Fibroblast of mammary gland (primary cell): ENCODE measurements at regions not wholly inside any gene's neighbourhood (a gene's known extent, or its start where the extent isn't known, plus 50 kb on each side); places are given as distances from the start of the nearest gene placed in this dataset.

Source experiments
- DNase-seq: peaks from one replicate; pipeline ENCODE4 v3.0.0-alpha.2; 2010; ENCODE audit warnings: low read depth
- H3K4me3 ChIP-seq: 2 replicates; pipeline ENCODE4 v1.5.1; 2011; ENCODE audit warnings: low read depth, mild to moderate bottlenecking, low read length, moderate library complexity; ENCODE audit not compliant: control insufficient read depth
- TF ChIP-seq, protein P1 (sequence below): conservative IDR thresholded peaks from 2 replicates; pipeline ENCODE4 v1.5.1; 2011; ENCODE audit warnings: low read depth, low read length, inconsistent platforms; ENCODE audit not compliant: control insufficient read depth, insufficient read depth

DNA sequence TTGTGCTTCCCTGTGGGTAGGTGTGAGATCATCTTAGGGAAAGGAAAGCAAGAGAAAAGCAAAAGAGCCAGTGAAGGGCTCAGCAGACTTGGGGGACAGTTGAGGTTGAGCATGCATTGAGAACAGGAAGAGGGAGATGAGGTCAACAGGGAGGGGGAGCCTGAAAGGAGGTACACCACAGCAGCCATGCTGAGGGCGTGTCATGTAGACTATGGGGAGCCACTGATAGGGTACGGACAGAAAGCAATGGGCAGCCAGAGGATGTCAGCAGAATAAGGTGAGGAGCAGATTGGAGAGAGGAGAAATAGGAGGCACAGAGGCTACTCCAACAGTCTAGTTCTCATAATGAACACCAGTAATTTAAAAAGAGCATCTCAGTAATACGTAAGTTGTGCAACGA is 351.1 kb upstream of the HTR1E start:
- DNase-seq: no peak
- H3K4me3 ChIP-seq: no peak overlapping the region
- TF ChIP-seq, protein P1, sequence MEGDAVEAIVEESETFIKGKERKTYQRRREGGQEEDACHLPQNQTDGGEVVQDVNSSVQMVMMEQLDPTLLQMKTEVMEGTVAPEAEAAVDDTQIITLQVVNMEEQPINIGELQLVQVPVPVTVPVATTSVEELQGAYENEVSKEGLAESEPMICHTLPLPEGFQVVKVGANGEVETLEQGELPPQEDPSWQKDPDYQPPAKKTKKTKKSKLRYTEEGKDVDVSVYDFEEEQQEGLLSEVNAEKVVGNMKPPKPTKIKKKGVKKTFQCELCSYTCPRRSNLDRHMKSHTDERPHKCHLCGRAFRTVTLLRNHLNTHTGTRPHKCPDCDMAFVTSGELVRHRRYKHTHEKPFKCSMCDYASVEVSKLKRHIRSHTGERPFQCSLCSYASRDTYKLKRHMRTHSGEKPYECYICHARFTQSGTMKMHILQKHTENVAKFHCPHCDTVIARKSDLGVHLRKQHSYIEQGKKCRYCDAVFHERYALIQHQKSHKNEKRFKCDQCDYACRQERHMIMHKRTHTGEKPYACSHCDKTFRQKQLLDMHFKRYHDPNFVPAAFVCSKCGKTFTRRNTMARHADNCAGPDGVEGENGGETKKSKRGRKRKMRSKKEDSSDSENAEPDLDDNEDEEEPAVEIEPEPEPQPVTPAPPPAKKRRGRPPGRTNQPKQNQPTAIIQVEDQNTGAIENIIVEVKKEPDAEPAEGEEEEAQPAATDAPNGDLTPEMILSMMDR: no peak

DNA sequence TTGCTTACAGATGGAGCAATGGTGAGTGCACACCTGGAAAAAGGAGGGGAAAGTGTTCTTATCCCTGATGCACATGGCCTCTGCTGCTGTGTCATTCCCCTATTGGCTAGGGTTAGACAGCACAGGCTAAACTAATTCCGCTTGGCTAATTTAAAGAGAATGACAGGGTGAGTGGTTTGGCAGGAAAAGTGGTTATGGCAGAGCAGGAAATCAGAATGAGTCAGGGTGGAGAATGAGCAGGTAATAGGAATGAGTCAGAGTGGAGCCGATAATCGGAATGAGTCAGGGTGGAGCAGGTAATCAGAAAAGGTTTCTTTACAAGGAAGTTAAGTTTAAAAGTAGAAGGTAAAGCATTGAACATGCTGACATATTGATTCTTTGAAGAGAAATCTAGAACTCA is 355.5 kb upstream of the HTR1E start:
- H3K4me3 ChIP-seq: no peak overlapping the region
- TF ChIP-seq, protein P1: no peak
- no peak for DNase-seq

DNA sequence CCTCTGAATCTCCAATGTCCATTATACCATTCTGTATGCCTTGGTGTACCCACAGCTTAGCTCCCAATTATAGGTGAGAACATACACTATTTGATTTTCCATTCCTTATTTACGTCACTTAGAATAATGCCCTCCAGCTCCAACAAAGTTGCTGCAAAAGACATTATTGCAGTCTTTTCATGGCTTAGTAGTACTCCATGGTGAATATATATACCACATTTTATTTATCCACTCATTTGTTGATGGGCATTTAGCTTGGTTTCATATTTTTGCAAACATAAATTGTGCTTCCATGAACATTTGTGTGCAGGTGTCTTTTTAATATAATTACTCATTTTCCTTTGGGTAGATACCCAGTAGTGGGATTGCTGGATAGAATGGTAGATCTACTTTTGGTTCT is 374.1 kb upstream of the HTR1E start:
- TF ChIP-seq, protein P1: no peak
- DNase-seq: no peak
- H3K4me3 ChIP-seq: no peak overlapping the region

DNA sequence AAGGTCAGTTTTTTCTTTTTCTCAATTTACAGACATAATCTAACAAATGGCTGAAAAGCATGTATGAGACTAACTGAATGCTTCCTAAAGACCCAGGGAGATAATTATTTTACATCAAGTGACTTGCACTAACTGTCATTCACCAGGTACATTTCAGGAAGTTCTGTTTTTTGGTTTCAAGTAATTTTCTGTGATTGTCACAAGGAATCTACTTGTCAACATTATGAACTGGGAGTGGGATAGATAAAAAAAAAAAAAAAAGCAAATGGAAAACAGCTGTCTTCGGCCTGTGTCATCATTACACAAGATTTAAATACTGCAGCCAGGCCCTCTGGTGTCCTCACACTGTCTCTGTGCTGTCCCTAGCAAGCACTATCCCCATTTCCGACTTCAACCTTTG is 379.0 kb upstream of the HTR1E start:
- TF ChIP-seq, protein P1: no peak
- no peak for DNase-seq
- no peak overlapping the region for H3K4me3 ChIP-seq

DNA sequence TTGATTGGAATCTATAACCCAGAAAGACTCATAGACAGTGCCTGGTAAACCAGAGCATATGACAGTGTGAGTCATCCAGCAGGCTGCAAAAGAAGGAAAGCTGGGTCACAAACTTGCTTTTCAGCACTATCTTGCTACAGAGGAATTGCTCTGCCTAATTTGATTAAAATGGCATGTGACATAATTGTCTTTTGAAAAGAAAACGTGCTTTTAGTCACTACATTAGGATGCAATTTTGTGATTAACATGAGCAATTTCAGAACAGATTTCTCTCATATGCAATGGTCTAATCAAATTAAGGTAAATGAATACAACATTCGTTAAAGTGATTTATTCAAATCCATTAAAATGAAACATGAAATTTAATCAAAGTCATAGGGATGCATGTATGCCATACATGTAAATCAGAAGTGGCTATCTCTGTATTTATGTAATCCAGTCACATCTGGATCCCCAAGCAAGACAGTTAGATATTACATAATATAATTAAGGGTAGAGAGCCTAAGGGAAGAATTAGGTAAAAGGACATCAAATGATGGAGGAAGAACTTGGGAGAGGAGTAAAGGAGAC is 400.0 kb upstream of the HTR1E start:
- TF ChIP-seq, protein P1: no peak
- no peak for DNase-seq
- H3K4me3 ChIP-seq: no peak overlapping the region

DNA sequence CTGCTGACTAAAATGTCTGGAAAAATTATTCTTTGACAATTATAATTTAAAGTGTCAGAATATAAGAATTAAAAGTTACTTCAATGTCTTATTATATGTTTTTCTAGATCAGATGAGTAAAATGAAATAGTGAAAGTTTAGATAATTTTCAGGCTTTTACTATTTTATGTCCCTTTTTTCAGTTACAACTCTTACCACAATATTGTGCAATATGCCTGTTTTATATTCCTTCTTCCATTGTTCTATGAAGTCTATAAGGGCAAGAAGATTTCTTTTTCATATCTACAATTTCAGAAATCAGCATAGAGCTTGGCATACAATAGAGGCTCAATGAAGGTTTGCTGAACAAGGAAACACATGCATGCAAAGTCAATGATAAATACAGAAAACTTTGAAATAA is 401.2 kb upstream of the HTR1E start:
- TF ChIP-seq, protein P1: no peak
- no peak overlapping the region for H3K4me3 ChIP-seq

DNA sequence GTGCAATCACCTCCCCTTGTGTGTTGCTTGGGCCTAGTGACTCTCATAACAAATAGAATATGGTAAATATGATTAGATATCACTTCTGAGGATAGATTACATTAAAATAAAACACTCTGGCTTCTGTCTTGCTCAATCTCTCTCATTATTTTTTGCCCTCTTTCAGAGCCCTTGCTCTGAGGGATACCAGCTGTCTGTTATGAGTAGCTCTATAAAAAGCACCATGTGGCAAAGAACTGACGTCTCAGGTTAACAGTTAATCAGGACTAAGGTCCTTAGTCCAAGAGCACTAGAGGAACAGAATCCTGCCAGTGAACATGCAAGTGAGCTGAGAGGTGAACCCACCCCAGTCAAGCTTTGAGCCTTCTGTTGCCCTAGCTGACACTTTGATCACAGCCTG is 402.2 kb upstream of the HTR1E start:
- H3K4me3 ChIP-seq: no peak overlapping the region
- TF ChIP-seq, protein P1: no peak
- DNase-seq: no peak

More for the DNA sequence above, 401.2 kb upstream of the HTR1E start:
- no peak for DNase-seq
